Caki2 (cell line): ENCODE measurements at regions not wholly inside any gene's neighbourhood (a gene's known extent, or its start where the extent isn't known, plus 50 kb on each side); places are given as distances from the start of the nearest gene placed in this dataset.

ENCODE experiments used
- DNase-seq: peaks from one replicate; pipeline ENCODE4 v3.0.0-alpha.2; 2015; ENCODE audit warnings: low read depth
- in situ Hi-C: cut with HindIII; loops from 2 replicates; pipeline ENCODE4 v1.10.0; 2016; ENCODE audit warnings: low sequenced_read_pairs, low pct_unique_long_range_greater_than_20kb, mixed read lengths

- DNase-seq: no peak
- in situ Hi-C loops: no loop called here
These were observed 195.5 kb upstream of the CDH5 start for GRCh38 chr16:66170989-66171388.

DNA sequence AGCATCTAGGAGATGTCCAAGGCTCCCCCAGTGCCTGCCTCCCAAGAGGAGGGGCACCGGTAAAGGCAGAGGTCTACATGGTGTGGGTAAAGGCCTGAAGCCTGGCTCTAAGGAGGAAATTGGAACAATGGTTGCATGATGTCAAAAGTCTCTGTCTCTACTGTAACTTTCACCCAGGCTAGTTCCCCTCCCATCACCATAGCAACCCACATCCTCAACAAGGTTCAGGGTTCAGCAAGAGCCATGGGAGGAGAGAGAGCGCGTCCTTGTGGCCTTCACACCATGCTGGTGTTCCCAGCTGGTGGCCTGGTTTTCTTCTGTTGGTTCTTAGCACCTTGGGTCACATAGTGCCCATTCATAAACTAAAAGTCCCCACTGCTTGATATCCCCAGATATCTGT, 196.7 kb upstream of the CDH5 start:
- in situ Hi-C loops: no loop called here
- DNase-seq: no peak

- in situ Hi-C loops: no loop called here
- no peak for DNase-seq
These were observed 197.7 kb upstream of the CDH5 start for GRCh38 chr16:66168777-66169176.

GRCh38 chr16:66167564-66168291, 198.8 kb upstream of the CDH5 start:
- in situ Hi-C loops: no loop called here
- DNase-seq: no peak

DNA sequence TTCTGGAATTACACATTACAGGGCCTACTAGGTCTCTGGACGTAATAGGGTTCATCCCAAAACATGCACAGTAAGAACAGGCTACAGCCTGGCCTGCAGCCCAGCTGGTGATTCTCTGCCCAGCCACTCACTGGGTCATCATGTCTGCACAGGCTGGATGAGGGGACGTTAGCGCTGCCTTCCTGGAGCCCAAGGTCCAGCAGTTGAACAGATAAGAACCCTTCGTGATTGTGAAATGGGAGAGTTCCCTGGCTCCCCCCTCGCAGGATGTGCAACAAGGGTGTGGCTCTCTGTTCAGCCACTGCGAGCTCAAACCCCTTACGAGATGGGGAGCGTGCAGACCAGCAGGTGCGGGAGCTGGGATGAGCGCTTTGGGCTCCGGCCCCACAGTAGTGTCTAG, 200.0 kb upstream of the CDH5 start:
- no peak for DNase-seq
- in situ Hi-C loops: no loop called here

GRCh38 chr16:66165879-66166278, 200.6 kb upstream of the CDH5 start:
- in situ Hi-C loops: no loop called here
- DNase-seq: no peak

DNA sequence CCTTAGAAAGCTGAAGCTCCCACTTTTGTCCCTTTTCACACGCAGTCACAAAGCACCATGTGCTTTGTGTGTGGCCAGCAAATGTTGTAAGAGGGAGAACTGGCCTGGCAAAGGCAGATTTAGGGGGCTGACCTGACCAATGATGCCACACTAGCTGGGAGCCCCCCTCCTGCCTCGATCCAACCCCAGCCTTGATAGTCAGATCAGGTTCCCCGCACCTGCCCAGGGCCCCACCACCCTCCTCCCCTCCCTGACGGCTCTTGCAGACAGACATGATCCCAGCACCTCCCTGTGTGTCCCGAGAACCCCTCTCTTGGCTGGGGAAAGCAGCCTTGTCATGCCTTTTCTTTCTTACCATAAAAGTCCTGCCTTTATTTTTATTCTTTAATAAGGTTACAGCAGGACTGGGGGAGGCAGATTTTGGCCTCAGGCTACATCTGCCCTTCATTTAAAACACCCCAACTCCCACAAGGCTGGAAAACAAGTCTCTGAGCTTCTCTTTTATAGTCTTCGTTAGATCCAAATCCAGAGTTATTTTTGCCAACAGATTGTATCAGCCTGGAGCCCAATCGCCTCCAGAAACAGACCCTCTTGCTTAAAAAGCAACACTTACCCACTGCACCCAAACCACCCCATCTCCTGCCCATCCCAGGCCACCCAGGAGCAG, 201.8 kb upstream of the CDH5 start:
- in situ Hi-C loops: no loop called here
- no peak for DNase-seq

DNA sequence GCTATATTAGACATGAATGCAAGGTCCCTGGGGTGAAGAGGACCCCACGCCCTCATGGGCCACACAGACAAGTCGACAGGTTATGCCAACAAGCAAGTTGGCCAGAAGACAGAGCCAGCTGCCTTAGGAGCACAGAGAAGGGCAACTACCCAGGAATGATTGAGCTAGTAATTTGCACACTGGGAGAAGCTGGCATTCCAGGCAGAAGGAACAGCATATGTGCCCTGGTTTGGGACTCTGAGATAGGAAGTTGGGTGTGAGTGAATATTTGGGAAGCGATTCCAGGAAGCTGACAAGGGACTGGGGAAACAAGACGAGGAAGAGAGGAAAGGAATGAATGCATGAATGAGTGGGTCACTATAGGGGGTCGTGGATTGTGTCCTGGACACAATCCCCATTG, 203.7 kb upstream of the CDH5 start:
- in situ Hi-C loops: no loop called here
- DNase-seq: no peak

DNA sequence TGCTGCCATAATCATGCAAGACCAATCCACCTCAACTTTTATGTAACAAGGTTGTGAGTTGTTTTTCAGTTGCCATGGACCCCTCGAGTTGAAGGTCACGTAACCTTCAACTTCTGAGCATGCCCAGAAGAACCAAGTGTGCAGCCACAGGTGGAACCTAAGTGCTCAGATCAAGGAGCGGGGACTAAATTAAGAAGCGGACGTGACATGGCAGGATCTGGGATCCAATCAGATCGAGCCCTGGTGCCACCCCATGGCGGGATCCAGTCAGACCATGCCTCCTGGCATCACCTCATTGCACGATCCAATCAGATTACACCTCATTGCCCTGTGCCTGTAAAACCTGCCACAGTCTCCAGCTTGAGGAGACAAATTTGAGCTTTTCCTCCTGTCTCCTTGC, 204.5 kb upstream of the CDH5 start:
- DNase-seq: no peak

GRCh38 chr16:66161269-66161668, 205.2 kb upstream of the CDH5 start:
- DNase-seq: no peak
- in situ Hi-C loops: no loop called here

More for the DNA sequence above, 204.5 kb upstream of the CDH5 start:
- in situ Hi-C loops: no loop called here

DNA sequence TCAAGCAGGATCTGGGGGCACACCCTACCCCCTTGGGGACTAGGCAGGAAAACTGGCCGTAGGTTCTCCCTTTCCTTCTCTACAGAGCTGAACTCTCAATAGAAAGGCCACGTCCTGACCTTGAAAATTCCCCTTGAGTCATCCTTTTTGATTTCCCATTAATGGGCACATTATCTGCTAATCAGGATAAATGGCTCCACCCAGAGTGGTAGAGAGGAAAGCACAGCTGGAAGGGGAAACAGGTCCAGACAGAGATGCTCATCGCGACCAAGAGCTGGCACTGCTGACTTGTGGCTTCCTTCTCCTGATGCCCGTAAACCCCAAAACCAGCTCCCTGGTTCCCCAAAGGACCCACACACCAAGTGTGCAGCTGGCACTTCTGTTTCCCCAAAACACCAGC, 206.5 kb upstream of the CDH5 start:
- DNase-seq: no peak
- in situ Hi-C loops: no loop called here

- no peak for DNase-seq
- in situ Hi-C loops: no loop called here
These were observed 210.0 kb upstream of the CDH5 start for GRCh38 chr16:66156538-66156937.

- in situ Hi-C loops: no loop called here
- no peak for DNase-seq
These were observed 210.6 kb upstream of the CDH5 start for GRCh38 chr16:66155933-66156332.

GRCh38 chr16:66154801-66155200, 211.7 kb upstream of the CDH5 start:
- no peak for DNase-seq
- in situ Hi-C loops: no loop called here

DNA sequence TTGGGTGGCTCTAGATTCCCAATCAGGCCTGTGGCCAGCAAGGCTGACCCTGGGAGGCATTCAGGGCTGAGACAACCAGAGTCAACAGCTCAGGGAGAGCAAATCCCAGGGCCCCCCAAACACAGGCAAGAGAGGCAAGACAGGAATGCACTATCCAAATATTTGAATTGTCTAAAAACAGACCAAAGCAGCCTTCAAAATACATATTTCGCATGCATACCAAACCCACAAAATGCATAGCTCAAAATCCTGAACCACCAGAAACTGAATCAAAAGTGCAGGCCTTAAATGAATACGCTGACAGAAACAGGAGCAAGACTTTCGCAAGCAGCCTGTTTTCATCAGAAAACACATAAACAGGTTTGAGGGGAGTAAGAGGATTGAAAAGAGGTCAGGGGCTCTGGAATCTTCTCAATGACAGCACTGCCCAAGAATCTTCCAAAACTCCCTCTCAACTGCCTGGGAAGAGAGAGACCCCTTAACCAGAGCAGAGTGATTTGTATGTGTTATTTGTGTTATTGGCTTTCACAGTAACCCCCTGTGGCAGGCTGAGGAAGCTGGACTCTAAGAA, 213.6 kb upstream of the CDH5 start:
- in situ Hi-C loops: no loop called here

DNA sequence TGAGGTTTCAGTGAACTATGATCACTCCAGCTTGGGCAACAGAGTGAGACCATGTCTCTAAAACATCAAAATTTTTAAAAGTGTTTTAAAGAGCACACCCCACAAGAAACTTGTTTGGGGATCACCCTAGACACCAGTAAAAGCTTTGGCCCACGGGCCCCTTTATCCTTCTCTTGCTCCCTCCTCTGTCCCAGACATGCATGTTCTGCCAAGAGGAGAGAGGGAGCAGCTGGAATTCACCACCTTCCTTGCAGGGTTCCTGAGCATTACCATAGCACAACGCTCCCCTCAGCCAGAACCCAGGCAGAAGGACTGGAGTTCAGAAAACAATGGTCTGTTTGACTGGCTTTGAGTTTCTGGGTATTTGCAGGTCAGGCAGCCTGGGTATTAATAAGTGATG, 214.3 kb upstream of the CDH5 start:
- no peak for DNase-seq
- in situ Hi-C loops: no loop called here

More for the DNA sequence above, 213.6 kb upstream of the CDH5 start:
- no peak for DNase-seq

GRCh38 chr16:66150698-66151482, 215.6 kb upstream of the CDH5 start:
- in situ Hi-C loops: no loop called here
- DNase-seq: no peak

- in situ Hi-C loops: no loop called here
- DNase-seq: no peak
These were observed 219.2 kb upstream of the CDH5 start for GRCh38 chr16:66147291-66147690.

DNA sequence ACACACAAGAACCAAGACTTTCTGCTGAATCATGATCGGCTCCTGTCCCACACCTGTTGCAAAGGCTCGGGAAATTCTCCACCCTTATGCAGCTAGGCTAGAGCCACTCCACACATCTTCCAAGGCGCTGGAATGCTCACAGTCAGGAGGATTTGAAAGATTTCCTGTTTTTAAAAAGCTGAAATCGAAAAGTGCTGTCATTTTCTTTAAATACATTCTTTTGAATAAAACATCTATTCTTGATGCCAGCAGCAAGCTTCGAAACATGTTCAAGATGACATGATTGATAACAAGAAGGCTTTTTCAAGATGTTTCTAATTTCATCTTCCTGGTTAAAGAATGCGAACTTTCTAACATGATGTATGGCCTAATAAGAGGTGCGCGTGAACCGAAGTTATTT, 219.7 kb upstream of the CDH5 start:
- DNase-seq: no peak
- in situ Hi-C loops: no loop called here
